HCT116 (cell line): ENCODE measurements at regions not wholly inside any gene's neighbourhood (a gene's known extent, or its start where the extent isn't known, plus 50 kb on each side); places are given as distances from the start of the nearest gene placed in this dataset.

Experiments
- ATAC-seq: fragments of 200-7000 bp; cut with Tn5 transposase; 2 replicates; pipeline ENCODE4 v1.9.1; 2020; ENCODE audit warnings: mild to moderate bottlenecking, moderate library complexity
- BruUV-seq: library from RNA; stranded (reverse); fragments of 400-500 nt; replicated peaks from 2 replicates; lab custom pipeline; 2021; lab: Mats Ljungman, UMichigan
- CTCF ChIA-PET: fragments of 300-600 bp; sonication (Branson Sonifier 250); formaldehyde crosslinking; loops from one replicate; lab custom pipeline; 2021; ENCODE audit warnings: antibody characterized with exemption; lab: Charles Lee
- POLR2A ChIA-PET: fragments of 300-600, 350-600 bp; sonication (Branson Sonifier 250); formaldehyde crosslinking; loops from one replicate; lab custom pipeline; 2021; ENCODE audit warnings: antibody characterized with exemption; lab: Charles Lee
- RAD21 ChIA-PET, 2 experiments: fragments of 300-600 bp; sonication (Branson Sonifier 250); formaldehyde crosslinking; loops; one replicate each; lab custom pipeline; 2023; ENCODE audit warnings: low total read pairs in 2 of 2; ENCODE audit not compliant: uncharacterized antibody in 2 of 2, unreplicated experiment in 2 of 2, low non-redundant PET in 1 of 2; lab: Charles Lee
- DNase-seq: peaks from one replicate; pipeline ENCODE4 v3.0.0-alpha.2; 2010; ENCODE audit warnings: low read depth, low spot score
- H2AFZ ChIP-seq: fragments of 200-600 bp; shearing (Covaris generic), sonication (generic); 2 replicates; pipeline ENCODE4 v1.6.1; 2017; ENCODE audit warnings: low read depth, mixed run types, mixed read lengths, antibody characterized with exemption, low read length; ENCODE audit not compliant: poor library complexity, severe bottlenecking
- H3K27ac ChIP-seq: 2 replicates; pipeline ENCODE4 v1.5.1; 2012; ENCODE audit warnings: low read depth, low read length
- H3K27me3 ChIP-seq: fragments of 200-600 bp; sonication (generic); 2 replicates; pipeline ENCODE4 v1.6.1; 2016; ENCODE audit warnings: mixed run types, low read length, mixed read lengths; ENCODE audit not compliant: insufficient read depth
- H3K36me3 ChIP-seq, 2 experiments: fragments of 200-500 bp in 1 of 2; fragments of 200-600 bp in 1 of 2; sonication (Bioruptor generic) in 1 of 2; sonication (generic) in 1 of 2; 2 replicates each; pipeline versions ENCODE4 v1.5.1 to v1.6.1; 2014 to 2016; ENCODE audit warnings: low read length in 2 of 2, inconsistent platforms in 1 of 2, mixed read lengths in 1 of 2, mixed run types in 1 of 2; ENCODE audit not compliant: insufficient read depth in 2 of 2, control insufficient read depth in 1 of 2
- H3K4me1 ChIP-seq, 2 experiments: fragments of 200-600 bp in 1 of 2; sonication (generic) in 1 of 2; 2 replicates each; pipeline versions ENCODE4 v1.5.1 to v1.6.1; 2012 to 2017; ENCODE audit warnings: low read length in 2 of 2, inconsistent platforms in 1 of 2, mild to moderate bottlenecking in 1 of 2, mixed read lengths in 1 of 2, mixed run types in 1 of 2, moderate library complexity in 1 of 2; ENCODE audit not compliant: insufficient read depth in 2 of 2, control insufficient read depth in 1 of 2
- H3K4me2 ChIP-seq: fragments of 200-600 bp; sonication (generic); 2 replicates; pipeline ENCODE4 v1.6.1; 2017; ENCODE audit warnings: mixed run types, low read length, mixed read lengths
- H3K4me3 ChIP-seq, 2 experiments: fragments of 200-600 bp in 1 of 2; sonication (generic) in 1 of 2; replicated peaks in 1 of 2; 2 replicates each; pipeline ENCODE4 v1.5.1; 2011 to 2016; ENCODE audit warnings: low read length in 2 of 2, control low read depth in 1 of 2, low read depth in 1 of 2, mild to moderate bottlenecking in 1 of 2, mixed read lengths in 1 of 2, mixed run types in 1 of 2
- H3K79me2 ChIP-seq: fragments of 200-600 bp; sonication (generic); 2 replicates; pipeline ENCODE4 v1.6.1; 2017; ENCODE audit warnings: mild to moderate bottlenecking, mixed run types, low read length, moderate library complexity, mixed read lengths; ENCODE audit not compliant: insufficient read depth
- H3K9ac ChIP-seq: fragments of 200-600 bp; sonication (generic); 2 replicates; pipeline ENCODE4 v1.6.1; 2016; ENCODE audit warnings: low read length, mixed read lengths
- H3K9me2 ChIP-seq: fragments of 200-600 bp; sonication (generic), shearing (Covaris generic); 2 replicates; pipeline ENCODE4 v1.6.1; 2017; ENCODE audit warnings: mixed run types, mild to moderate bottlenecking, moderate library complexity; ENCODE audit not compliant: insufficient read depth
- H3K9me3 ChIP-seq, 2 experiments: fragments of 200-500 bp in 1 of 2; fragments of 200-600 bp in 1 of 2; sonication (Bioruptor generic) in 1 of 2; sonication (generic) in 1 of 2; 2 replicates each; pipeline ENCODE4 v1.6.1; 2014 to 2017; ENCODE audit warnings: low read length in 2 of 2, mixed read lengths in 2 of 2, inconsistent platforms in 1 of 2, low read depth in 1 of 2, mild to moderate bottlenecking in 1 of 2, mixed run types in 1 of 2, moderate library complexity in 1 of 2; ENCODE audit not compliant: control insufficient read depth in 1 of 2, insufficient read depth in 1 of 2
- H4K20me1 ChIP-seq: fragments of 200-600 bp; sonication (generic), shearing (Covaris generic); 2 replicates; pipeline ENCODE4 v1.6.1; 2017; ENCODE audit warnings: mixed run types, mild to moderate bottlenecking, moderate library complexity; ENCODE audit not compliant: insufficient read depth
- CBX3 ChIP-seq: IDR thresholded peaks from 2 replicates; pipeline ENCODE4 v1.6.1; 2012; ENCODE audit warnings: low read depth
- CEBPB ChIP-seq: IDR thresholded peaks from 2 replicates; pipeline ENCODE4 v1.6.1; 2012; ENCODE audit warnings: low read depth
- JUND ChIP-seq: IDR thresholded peaks from 2 replicates; pipeline ENCODE4 v1.6.1; 2012
- MAX ChIP-seq: IDR thresholded peaks from 2 replicates; pipeline ENCODE4 v1.6.1; 2012
- POLR2AphosphoS5 ChIP-seq: IDR thresholded peaks from 2 replicates; pipeline ENCODE4 v1.6.1; 2011; ENCODE audit warnings: mild to moderate bottlenecking, low read depth, low read length, moderate library complexity
- REST ChIP-seq: IDR thresholded peaks from 2 replicates; pipeline ENCODE4 v1.6.1; 2012; ENCODE audit warnings: low read depth
- SP1 ChIP-seq: IDR thresholded peaks from 2 replicates; pipeline ENCODE4 v1.6.1; 2012; ENCODE audit warnings: low read depth
- ZBTB33 ChIP-seq: IDR thresholded peaks from 2 replicates; pipeline ENCODE4 v1.6.1; 2011; ENCODE audit warnings: mild to moderate bottlenecking, low read length, moderate library complexity; ENCODE audit not compliant: insufficient replicate concordance; ENCODE audit errors: extremely low read depth
- ZFX ChIP-seq: fragments of 450-650 bp; IDR thresholded peaks from 2 replicates; pipeline ENCODE4 v1.6.1; 2017
- ZNF274 ChIP-seq: fragments of 200-500 bp; sonication (Bioruptor generic); IDR thresholded peaks from 2 replicates; pipeline ENCODE4 v1.6.1; 2014; ENCODE audit warnings: mild to moderate bottlenecking, low read depth, low read length, inconsistent platforms
- intact Hi-C: fragments of 100-400 bp; cut with micrococcal nuclease; formaldehyde crosslinking; loops from 2 replicates; pipeline ENCODE4 v1.10.0; 2022

- H3K4me3 ChIP-seq, result no peak overlapping the region
- ChIA-PET CTCF (interaction anchor here (1.1 kb wide), 1 partner anchor 11 kb away, joined by 3 read pairs; no protein-coding TSS in a partner anchor), POLR2A (no interaction called here), RAD21 (no interaction called here)
- no peaks in the 10 kb centered on the region for H3K27me3 ChIP-seq
- H3K4me1 ChIP-seq, result peaks cover 2 to 19% of the 10 kb centered on the region in 2 experiments; a peak in 3 of 4 replicates
- TF ChIP-seq CEBPB, result no peak
- TF ChIP-seq POLR2AphosphoS5, result no peak
- TF ChIP-seq ZBTB33, result no peak
- no peak for TF ChIP-seq SP1
- TF ChIP-seq ZFX, result no peak
- TF ChIP-seq JUND, result no peak
- TF ChIP-seq REST, result no peak
- no peak for TF ChIP-seq MAX
- TF ChIP-seq CBX3, result no peak
- no peak for TF ChIP-seq ZNF274
- H3K9me3 ChIP-seq, result no peaks in the 10 kb centered on the region
- BruUV-seq, result no TSS peak
- intact Hi-C loops, result no loop called here
- H4K20me1 ChIP-seq, result no peaks in the 10 kb centered on the region
- H3K27ac ChIP-seq, result no peak overlapping the region
- DNase-seq (no peak), ATAC-seq (no peak)
- no peaks in the 10 kb centered on the region for H3K9me2 ChIP-seq
- no peaks in the 10 kb centered on the region for H3K36me3 ChIP-seq
- no peak overlapping the region for H3K4me2 ChIP-seq
- no peak overlapping the region for H3K9ac ChIP-seq
- H2AFZ ChIP-seq, result no peak overlapping the region
- no peaks in the 10 kb centered on the region for H3K79me2 ChIP-seq
Observed at GRCh38 chr16:87134628-87134995, 182.6 kb downstream of the C16orf95 start.
